Activated T-cell treated with anti-CD3 and anti-CD28 coated beads, Interleukin-2, amount 50 U/mL, for 24 hours (primary cell): ENCODE measurements at regions not wholly inside any gene's neighbourhood (a gene's known extent, or its start where the extent isn't known, plus 50 kb on each side); places are given as distances from the start of the nearest gene placed in this dataset.

Experiments used
- DNase-seq: peaks from one replicate; pipeline ENCODE4 v3.0.0-alpha.2; 2020
- H3K27ac Mint-ChIP-seq: 2 replicates; pipeline ENCODE4 v1.8.0; 2020; ENCODE audit warnings: mild to moderate bottlenecking, mixed read lengths
- H3K27me3 Mint-ChIP-seq: 2 replicates; pipeline ENCODE4 v1.8.0; 2020; ENCODE audit warnings: mixed read lengths
- H3K36me3 Mint-ChIP-seq: 2 replicates; pipeline ENCODE4 v1.8.0; 2020; ENCODE audit warnings: low read depth, mixed read lengths
- H3K4me1 Mint-ChIP-seq: 2 replicates; pipeline ENCODE4 v1.8.0; 2020; ENCODE audit warnings: low read depth, mixed read lengths
- H3K4me3 Mint-ChIP-seq: 2 replicates; pipeline ENCODE4 v1.8.0; 2020; ENCODE audit warnings: mild to moderate bottlenecking, moderate library complexity, mixed read lengths
- H3K9me3 Mint-ChIP-seq: 2 replicates; pipeline ENCODE4 v1.8.0; 2020; ENCODE audit warnings: mixed read lengths

- peaks cover 4% of the 10 kb centered on the region for H3K9me3 Mint-ChIP-seq
- H3K4me1 Mint-ChIP-seq: peaks cover 17% of the 10 kb centered on the region
- no peak overlapping the region for H3K27ac Mint-ChIP-seq
- H3K4me3 Mint-ChIP-seq: no peak overlapping the region
- DNase-seq: no peak
- H3K36me3 Mint-ChIP-seq: no peaks in the 10 kb centered on the region
- peaks cover 6% of the 10 kb centered on the region for H3K27me3 Mint-ChIP-seq
Measured at GRCh38 chr12:19695244-19696098, 256.2 kb downstream of the AEBP2 start.

- Mint-ChIP-seq H3K4me3 (no peak overlapping the region), H3K27me3 (no peaks in the 10 kb centered on the region), H3K27ac (no peak overlapping the region), H3K36me3 (no peaks in the 10 kb centered on the region), H3K9me3 (peaks cover 43% of the 10 kb centered on the region), H3K4me1 (peaks cover 3% of the 10 kb centered on the region)
- no peak for DNase-seq
Measured at GRCh38 chr12:19700969-19701368, 261.7 kb downstream of the AEBP2 start.

- H3K4me1 Mint-ChIP-seq: no peaks in the 10 kb centered on the region
- no peaks in the 10 kb centered on the region for H3K36me3 Mint-ChIP-seq
- no peak overlapping the region for H3K27ac Mint-ChIP-seq
- no peaks in the 10 kb centered on the region for H3K27me3 Mint-ChIP-seq
- DNase-seq: no peak
- H3K9me3 Mint-ChIP-seq: peaks cover 57% of the 10 kb centered on the region
- no peak overlapping the region for H3K4me3 Mint-ChIP-seq
Measured at GRCh38 chr12:19704966-19705365, 265.7 kb downstream of the AEBP2 start.

GRCh38 chr12:19706936-19707335 is 267.6 kb downstream of the AEBP2 start:
- Mint-ChIP-seq H3K9me3 (peaks cover 50% of the 10 kb centered on the region), H3K27ac (no peak overlapping the region), H3K27me3 (no peaks in the 10 kb centered on the region), H3K4me3 (no peak overlapping the region), H3K4me1 (peaks cover 3% of the 10 kb centered on the region), H3K36me3 (no peaks in the 10 kb centered on the region)
- DNase-seq: no peak

GRCh38 chr12:19707948-19708409 is 268.7 kb downstream of the AEBP2 start:
- Mint-ChIP-seq H3K27me3 (no peaks in the 10 kb centered on the region), H3K4me3 (no peak overlapping the region), H3K9me3 (peaks cover 43% of the 10 kb centered on the region), H3K4me1 (peaks cover 6% of the 10 kb centered on the region), H3K36me3 (no peaks in the 10 kb centered on the region), H3K27ac (no peak overlapping the region)
- no peak for DNase-seq

- peaks cover 6% of the 10 kb centered on the region for H3K4me1 Mint-ChIP-seq
- no peaks in the 10 kb centered on the region for H3K36me3 Mint-ChIP-seq
- peaks cover 29% of the 10 kb centered on the region for H3K9me3 Mint-ChIP-seq
- H3K27ac Mint-ChIP-seq: no peak overlapping the region
- H3K4me3 Mint-ChIP-seq: no peak overlapping the region
- no peaks in the 10 kb centered on the region for H3K27me3 Mint-ChIP-seq
- DNase-seq: no peak
Measured at GRCh38 chr12:19709889-19710288, 270.6 kb downstream of the AEBP2 start.

GRCh38 chr12:19710811-19711793 is 271.8 kb downstream of the AEBP2 start:
- Mint-ChIP-seq H3K9me3 (peaks cover 19% of the 10 kb centered on the region), H3K27ac (no peak overlapping the region), H3K4me3 (no peak overlapping the region), H3K36me3 (no peaks in the 10 kb centered on the region), H3K27me3 (no peaks in the 10 kb centered on the region), H3K4me1 (peaks cover 6% of the 10 kb centered on the region)
- DNase-seq: no peak

- Mint-ChIP-seq H3K36me3 (no peaks in the 10 kb centered on the region), H3K4me3 (no peak overlapping the region), H3K9me3 (peaks cover 12% of the 10 kb centered on the region), H3K4me1 (peaks cover 6% of the 10 kb centered on the region), H3K27me3 (no peaks in the 10 kb centered on the region), H3K27ac (no peak overlapping the region)
- no peak for DNase-seq
Measured at GRCh38 chr12:19712041-19712440, 272.7 kb downstream of the AEBP2 start.

- H3K27ac Mint-ChIP-seq: no peak overlapping the region
- no peak overlapping the region for H3K4me3 Mint-ChIP-seq
- H3K4me1 Mint-ChIP-seq: no peaks in the 10 kb centered on the region
- peaks cover 3% of the 10 kb centered on the region for H3K27me3 Mint-ChIP-seq
- no peaks in the 10 kb centered on the region for H3K36me3 Mint-ChIP-seq
- peaks cover 3% of the 10 kb centered on the region for H3K9me3 Mint-ChIP-seq
- DNase-seq: no peak
Measured at GRCh38 chr12:19718401-19718800, 279.1 kb downstream of the AEBP2 start.

- no peak for DNase-seq
- no peaks in the 10 kb centered on the region for H3K4me1 Mint-ChIP-seq
- peaks cover 3% of the 10 kb centered on the region for H3K27me3 Mint-ChIP-seq
- no peak overlapping the region for H3K27ac Mint-ChIP-seq
- no peaks in the 10 kb centered on the region for H3K36me3 Mint-ChIP-seq
- H3K9me3 Mint-ChIP-seq: peaks cover 2% of the 10 kb centered on the region
- H3K4me3 Mint-ChIP-seq: no peak overlapping the region
Measured at GRCh38 chr12:19719672-19720071, 280.4 kb downstream of the AEBP2 start.

- no peak for DNase-seq
- Mint-ChIP-seq H3K9me3 (peaks cover 8% of the 10 kb centered on the region), H3K4me3 (no peak overlapping the region), H3K36me3 (peaks cover 2% of the 10 kb centered on the region), H3K27me3 (no peaks in the 10 kb centered on the region), H3K27ac (no peak overlapping the region), H3K4me1 (no peaks in the 10 kb centered on the region)
Measured at GRCh38 chr12:19726122-19726521, 286.8 kb downstream of the AEBP2 start.

- no peak overlapping the region for H3K4me3 Mint-ChIP-seq
- H3K27ac Mint-ChIP-seq: no peak overlapping the region
- peaks cover 8% of the 10 kb centered on the region for H3K9me3 Mint-ChIP-seq
- H3K4me1 Mint-ChIP-seq: no peaks in the 10 kb centered on the region
- H3K27me3 Mint-ChIP-seq: no peaks in the 10 kb centered on the region
- no peak for DNase-seq
- peaks cover 2% of the 10 kb centered on the region for H3K36me3 Mint-ChIP-seq
Measured at GRCh38 chr12:19726592-19726991, 287.3 kb downstream of the AEBP2 start.

- H3K27ac Mint-ChIP-seq: no peak overlapping the region
- H3K4me3 Mint-ChIP-seq: no peak overlapping the region
- no peaks in the 10 kb centered on the region for H3K27me3 Mint-ChIP-seq
- no peaks in the 10 kb centered on the region for H3K4me1 Mint-ChIP-seq
- DNase-seq: no peak
- peaks cover 8% of the 10 kb centered on the region for H3K9me3 Mint-ChIP-seq
- no peaks in the 10 kb centered on the region for H3K36me3 Mint-ChIP-seq
Measured at GRCh38 chr12:19737019-19737418, 297.7 kb downstream of the AEBP2 start.

- Mint-ChIP-seq H3K36me3 (no peaks in the 10 kb centered on the region), H3K9me3 (peaks cover 8% of the 10 kb centered on the region), H3K4me3 (no peak overlapping the region), H3K27ac (no peak overlapping the region), H3K4me1 (no peaks in the 10 kb centered on the region), H3K27me3 (no peaks in the 10 kb centered on the region)
- no peak for DNase-seq
Measured at GRCh38 chr12:19739195-19739776, 300.0 kb downstream of the AEBP2 start.
